GM21381 (cell line): ENCODE measurements at regions not wholly inside any gene's neighbourhood (a gene's known extent, or its start where the extent isn't known, plus 50 kb on each side); places are given as distances from the start of the nearest gene placed in this dataset.

ENCODE experiments used
- ATAC-seq: cut with Tn5 transposase; IDR thresholded peaks from one replicate; pipeline ENCODE4 v1.9.1; 2021; ENCODE audit warnings: mild to moderate bottlenecking, moderate library complexity; ENCODE audit not compliant: unreplicated experiment

- ATAC-seq, result no peak
Measured at GRCh38 chr6:166014966-166015365, 152.7 kb downstream of the TBXT start.

GRCh38 chr6:166010136-166010960, 157.3 kb downstream of the TBXT start:
- no peak for ATAC-seq

GRCh38 chr6:166009385-166010031, 158.1 kb downstream of the TBXT start:
- no peak for ATAC-seq

- ATAC-seq, result no peak
Measured at GRCh38 chr6:166008441-166009369, 158.9 kb downstream of the TBXT start.

GRCh38 chr6:166007349-166008263, 160.0 kb downstream of the TBXT start:
- no peak for ATAC-seq

- no peak for ATAC-seq
Measured at GRCh38 chr6:166006900-166007301, 160.8 kb downstream of the TBXT start.

- no peak for ATAC-seq
Measured at GRCh38 chr6:166005944-166006899, 161.4 kb downstream of the TBXT start.

GRCh38 chr6:166005401-166005943, 162.2 kb downstream of the TBXT start:
- no peak for ATAC-seq

- no peak for ATAC-seq
Measured at GRCh38 chr6:166004876-166005275, 162.8 kb downstream of the TBXT start.

- no peak for ATAC-seq
Measured at GRCh38 chr6:166004471-166004870, 163.2 kb downstream of the TBXT start.

- ATAC-seq, result no peak
Measured at GRCh38 chr6:166003569-166003968, 164.1 kb downstream of the TBXT start.

- ATAC-seq, result no peak
Measured at GRCh38 chr6:166001359-166001758, 166.3 kb downstream of the TBXT start.

GRCh38 chr6:165999279-165999678, 168.4 kb downstream of the TBXT start:
- ATAC-seq, result no peak

GRCh38 chr6:165998072-165998471, 169.6 kb downstream of the TBXT start:
- no peak for ATAC-seq

GRCh38 chr6:165991341-165991740, 176.3 kb downstream of the TBXT start:
- ATAC-seq, result no peak

GRCh38 chr6:165990216-165990615, 177.4 kb downstream of the TBXT start:
- no peak for ATAC-seq

GRCh38 chr6:165988757-165989456, 178.7 kb downstream of the TBXT start:
- ATAC-seq, result no peak

GRCh38 chr6:165988302-165988756, 179.3 kb downstream of the TBXT start:
- ATAC-seq, result no peak
